Activated CD8-positive, alpha-beta memory T cell treated with anti-CD3 and anti-CD28 coated beads, Interleukin-2, amount 50 U/mL, for 4 hours (primary cell): ENCODE measurements at regions not wholly inside any gene's neighbourhood (a gene's known extent, or its start where the extent isn't known, plus 50 kb on each side); places are given as distances from the start of the nearest gene placed in this dataset.
"Not testable (repeated sequence)": the region's sequence is repeated elsewhere in the genome, so short reads cannot be mapped to it uniquely, and the experiment has no call there.

Source experiments
- DNase-seq: peaks from one replicate; pipeline ENCODE4 v3.0.0-alpha.2; 2020

DNA sequence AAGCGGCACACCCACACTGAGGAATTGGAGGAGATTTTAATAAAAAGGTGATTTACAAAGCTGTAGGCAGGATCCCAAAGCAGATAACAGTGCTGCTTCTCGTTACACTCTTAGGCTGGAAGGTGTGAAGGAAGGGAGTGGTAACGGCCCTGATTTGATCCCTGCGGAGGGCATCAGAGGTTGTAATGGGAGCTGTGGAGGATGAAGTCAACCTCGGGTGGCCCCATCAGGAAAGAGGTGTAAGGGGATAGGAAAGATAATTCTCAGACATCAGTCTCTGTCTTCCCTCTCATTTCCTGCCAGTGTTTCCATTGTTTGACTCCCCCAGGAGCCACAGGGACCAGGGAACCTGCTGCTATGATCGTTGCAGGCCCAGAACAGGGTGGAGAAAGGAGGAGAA is 245.7 kb upstream of the NOX3 start:
- no peak for DNase-seq

DNA sequence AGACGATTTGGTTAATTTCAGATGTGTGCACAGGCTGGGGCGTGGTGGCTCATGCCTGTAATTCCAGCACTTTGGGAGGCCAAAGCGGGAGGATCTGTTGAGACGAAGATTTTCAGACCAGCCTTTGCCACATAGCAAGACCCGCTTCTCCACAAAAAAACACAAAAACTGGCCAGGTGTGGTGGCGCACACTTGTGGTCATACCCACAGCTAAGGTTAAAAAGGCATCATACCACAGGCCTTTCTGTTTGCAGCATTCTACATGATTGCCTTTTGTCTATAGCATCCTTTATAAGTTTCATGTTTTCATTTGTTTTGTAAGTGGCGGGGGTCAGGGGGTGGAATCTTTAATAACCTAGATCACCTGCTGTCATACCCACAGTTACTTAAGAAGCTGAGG is 239.9 kb upstream of the NOX3 start:
- DNase-seq, result no peak

DNA sequence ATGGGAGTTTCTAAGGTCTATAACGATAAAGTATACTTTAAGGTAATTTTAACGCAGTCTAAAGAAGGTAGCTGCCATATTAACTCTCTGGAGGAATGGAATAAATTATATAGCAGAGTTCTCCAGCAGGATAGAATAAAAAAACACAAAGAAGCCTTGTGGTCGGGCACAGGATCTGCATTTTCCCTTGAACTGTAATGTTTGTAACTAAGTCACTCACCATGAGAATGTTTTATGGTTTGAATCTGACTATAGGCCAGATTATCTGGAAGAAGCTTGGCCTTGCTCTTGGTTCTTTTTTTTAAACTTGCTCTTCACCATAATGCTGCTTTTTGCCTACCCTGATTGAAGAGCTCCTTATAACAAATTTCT is 238.8 kb upstream of the NOX3 start:
- DNase-seq, result no peak

DNA sequence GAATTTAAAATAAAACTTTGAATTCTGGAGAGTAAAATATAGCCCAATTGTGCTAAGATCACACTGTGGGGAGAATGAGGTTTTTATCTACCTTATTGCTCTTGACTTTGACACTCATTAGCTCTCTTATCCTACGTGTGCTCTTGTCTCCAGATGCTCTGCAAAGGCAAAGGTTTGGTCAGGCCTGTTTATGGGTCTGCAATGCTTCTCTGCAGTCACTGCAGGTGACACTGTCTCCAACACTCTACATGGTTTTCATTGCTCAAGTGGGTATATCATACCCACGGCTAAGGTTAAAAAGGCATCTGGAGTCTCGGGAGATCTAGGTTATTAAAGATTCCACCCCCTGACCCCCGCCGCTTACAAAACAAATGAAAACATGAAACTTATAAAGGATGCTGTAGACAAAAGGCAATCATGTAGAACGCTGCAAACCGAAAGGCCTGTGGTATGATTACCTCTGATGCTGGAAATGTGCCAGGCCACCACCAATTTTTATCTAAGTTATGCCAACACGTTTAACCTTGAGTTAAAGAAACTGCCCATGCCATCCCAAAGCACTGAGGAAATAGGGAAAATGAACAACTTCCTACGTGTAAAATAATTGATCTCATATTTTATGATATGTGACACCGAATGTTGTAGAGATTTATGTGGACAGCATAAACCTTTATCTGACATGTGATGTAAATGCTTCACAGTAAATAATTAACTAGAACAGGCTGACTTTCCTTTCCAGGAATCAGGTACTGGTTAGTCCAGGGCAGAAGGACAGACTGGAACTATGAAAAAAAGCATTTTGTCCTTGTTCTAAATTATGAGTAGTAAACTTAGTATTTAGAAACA is 238.2 kb upstream of the NOX3 start:
- no peak for DNase-seq

DNA sequence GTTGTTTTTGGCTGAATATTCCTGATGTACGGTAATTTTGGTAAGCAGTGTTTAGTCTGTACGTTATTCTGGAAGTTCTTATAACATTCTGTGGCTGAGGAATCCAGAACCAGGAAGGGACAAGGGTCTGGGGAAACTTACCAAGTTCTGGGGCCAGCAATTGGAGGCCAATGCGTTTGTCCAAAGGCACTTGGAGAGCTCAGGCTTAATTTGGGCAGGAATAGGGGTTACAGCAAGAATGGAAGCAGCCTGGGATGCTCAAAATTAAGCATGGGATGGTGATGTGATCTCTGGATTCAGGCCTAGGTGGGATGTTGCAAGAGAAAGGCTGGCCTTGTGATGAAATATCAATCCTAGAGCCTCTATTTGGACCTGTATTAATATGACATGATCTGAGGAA is 235.2 kb upstream of the NOX3 start:
- no peak for DNase-seq

DNA sequence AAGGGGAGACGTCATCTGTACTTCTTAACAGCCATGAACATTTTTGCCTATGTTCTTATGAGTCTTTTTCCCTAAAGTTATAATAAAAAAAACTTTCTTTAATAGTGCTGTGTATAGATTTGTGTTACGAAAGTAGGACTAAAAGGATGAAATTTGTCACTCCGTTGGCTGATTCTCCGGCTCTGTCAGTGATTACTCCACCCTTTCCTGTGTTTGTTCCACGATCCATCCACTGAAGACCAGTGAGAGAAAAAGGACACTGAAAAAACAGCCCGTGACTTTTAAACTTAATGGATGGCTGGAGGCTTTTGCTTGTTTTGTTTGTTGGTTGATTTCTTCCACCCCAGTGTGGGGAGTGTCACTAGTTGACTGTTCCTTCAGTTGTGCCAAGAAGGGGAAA is 232.0 kb upstream of the NOX3 start:
- DNase-seq, result no peak

DNA sequence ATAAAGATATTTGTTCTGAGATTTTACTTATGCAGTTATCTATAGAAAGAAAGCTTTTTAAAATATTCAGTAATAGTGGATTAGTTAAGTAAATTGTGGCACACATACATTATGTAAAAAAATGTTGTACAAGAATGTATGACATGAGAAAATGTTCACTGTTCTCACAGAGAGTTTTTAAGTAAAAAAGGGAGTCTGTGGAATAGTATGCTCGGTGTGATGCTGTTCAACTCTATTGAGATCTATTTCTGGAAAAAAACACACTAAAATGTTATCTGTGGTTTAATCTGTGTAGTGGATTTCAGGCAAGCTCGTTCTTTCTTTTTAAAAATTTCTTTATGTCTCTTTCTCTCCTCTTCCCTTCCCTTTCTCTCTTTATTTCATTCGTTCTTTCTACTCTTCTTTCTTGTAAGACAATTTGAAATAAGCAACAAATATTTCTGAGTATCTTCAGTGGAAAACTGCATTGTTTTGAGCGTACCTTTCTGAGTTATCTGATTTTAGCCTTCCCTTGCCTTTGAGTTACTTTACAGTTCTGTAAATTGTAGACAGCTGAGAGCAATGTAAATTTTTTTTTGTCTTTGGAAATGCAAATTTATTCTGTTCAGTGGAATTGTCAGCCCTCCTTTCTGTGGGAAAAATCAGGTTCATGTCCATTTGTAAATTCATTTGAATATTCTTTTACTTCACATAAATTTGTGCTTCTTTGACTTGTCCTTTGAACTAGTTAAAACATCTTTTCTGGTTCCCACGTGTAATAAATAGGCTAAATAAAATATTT is 229.0 kb upstream of the NOX3 start:
- DNase-seq, result no peak

DNA sequence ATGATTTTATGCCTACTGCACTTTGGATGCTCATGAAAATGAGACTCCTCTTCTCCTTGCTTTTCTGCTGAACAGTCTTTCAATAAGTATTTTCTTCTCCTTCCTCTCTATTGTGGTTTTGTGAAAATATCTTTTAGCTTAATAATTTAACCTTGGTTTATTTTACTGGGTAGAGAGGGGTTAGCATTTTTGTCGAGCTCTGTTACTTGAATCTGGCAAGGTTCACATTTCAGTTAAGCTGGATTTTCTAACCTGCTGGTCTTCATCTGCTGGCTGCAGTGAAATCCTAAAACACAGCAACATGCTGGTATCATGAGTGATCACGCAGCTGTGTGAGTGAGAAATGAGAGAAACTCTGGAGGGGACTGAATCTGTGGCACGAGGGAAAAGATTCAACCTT is 222.7 kb upstream of the NOX3 start:
- DNase-seq, result no peak

DNA sequence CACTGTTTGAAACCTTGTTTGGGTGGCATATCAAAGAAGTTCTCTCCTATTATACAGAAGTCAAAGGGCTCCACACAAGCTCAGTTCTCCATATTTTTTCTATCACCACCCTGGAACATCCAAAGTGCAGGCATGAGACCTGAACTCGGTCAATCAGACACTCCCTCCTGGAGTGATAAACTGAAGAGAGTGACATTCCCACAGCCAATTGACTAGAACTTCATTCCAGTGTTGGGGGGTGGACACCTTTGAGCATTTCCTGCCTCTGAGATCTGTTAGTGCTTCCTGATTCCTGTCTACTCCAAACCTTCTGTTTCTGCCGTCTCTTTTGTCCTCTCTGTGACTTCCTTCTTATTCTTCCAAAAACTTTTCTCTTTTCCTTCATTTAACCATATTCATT is 220.7 kb upstream of the NOX3 start:
- no peak for DNase-seq

DNA sequence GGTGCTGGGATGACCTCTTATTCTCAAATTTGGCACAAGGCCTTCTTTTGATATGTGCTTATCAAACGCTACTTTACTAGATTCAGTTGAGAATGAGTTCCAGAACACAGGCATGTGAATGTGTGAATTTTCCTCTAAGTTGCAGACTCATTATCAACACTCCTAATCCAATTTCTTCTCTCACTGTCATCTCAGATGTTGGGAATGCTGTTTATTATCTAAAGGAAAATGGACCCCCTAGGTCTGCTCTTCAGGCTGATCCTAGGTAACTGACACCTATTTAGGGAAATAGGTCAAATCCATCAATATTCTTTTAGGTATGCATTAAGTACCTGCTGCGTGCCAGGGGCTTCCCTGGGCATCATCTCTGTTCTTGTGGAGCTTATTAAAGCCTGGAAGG is 215.0 kb upstream of the NOX3 start:
- no peak for DNase-seq

DNA sequence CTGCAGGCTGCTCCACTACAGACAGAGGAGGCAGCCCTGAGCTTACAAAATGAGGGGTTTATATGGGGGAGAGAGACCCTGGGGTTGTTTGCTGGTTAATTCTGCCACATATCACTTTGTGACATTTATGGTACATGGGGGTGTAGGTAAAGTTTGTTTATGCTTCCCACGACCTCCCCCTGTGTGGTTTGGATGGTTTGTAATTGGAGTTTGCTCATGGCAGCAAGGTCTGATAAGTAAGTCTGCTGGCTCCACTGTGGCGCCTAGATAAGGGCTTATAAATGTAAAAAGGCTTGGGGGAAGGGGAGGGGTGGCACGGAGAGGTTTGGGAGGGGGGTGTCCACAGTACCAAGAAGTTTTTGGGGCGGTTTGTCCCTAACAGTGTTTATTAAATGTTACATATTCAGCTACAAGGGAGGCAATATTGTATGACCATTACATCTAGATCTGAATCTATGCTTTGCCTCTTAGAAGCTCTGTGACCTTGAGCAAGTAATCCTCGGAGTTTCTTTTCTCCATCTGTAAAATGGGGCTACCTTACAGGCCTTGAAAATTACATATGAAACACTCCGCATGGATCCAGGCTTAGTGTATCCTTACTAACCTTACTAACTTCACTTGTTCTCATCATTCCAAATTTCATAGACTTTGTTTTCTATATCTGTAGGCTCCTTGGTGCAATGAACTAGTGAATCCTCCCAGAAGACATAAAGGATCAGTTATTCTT is 204.8 kb upstream of the NOX3 start:
- DNase-seq, result no peak

DNA sequence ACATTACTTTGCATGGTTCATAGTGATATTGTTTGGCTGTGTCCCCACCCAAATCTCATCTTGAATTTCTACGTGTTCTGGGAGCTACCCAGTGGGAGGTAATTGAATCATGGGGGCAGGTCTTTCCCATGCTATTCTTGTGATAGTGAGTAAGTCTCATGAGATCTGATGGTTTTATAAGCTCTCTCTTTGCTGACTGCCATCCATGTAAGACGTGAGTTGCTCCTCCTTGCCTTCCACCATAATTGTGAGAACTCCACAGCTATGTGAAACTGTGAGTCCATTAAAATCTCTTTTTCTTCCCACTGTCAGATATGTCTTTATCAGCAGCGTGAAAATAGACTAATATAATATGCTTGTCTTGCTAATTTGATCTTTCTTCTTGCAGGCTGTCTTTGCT is 200.4 kb upstream of the NOX3 start:
- DNase-seq, result no peak

DNA sequence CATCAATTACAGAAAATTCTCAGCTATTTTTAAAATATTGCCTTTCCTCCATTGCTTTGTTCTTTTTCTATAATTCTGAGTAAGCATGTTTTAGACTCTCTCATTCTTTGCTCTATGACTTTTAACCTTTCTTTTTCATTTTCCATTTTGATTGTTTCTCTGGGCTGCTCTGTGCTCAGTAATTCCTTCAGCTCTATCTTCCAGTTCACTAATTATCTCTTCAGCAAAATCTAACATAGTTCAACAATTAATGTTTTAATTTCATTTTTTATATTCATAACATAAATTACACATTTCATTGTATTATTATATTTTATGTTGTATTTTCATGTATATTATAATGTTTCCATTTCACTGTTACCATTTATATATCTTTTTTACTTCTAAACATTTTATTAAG is 198.8 kb upstream of the NOX3 start:
- DNase-seq, result no peak

DNA sequence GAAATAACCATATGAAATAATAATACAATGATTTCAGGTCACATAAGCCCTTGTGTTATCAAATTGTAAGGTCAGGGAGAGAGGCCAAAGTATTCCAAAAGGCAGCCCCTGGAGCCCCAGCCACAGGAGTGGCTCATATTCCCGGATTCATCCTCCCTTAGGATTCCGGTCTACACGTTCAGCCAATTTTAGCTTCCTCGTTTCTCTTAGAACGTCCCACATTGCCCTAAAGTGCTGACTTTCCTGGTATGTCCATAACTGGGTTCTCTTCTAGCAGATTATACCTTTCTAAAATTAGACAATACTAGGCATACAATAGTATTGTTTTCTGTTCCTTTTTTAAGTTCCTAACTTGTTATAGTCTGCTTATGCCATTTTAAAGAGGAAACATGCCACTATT is 192.7 kb upstream of the NOX3 start:
- DNase-seq, result no peak

DNA sequence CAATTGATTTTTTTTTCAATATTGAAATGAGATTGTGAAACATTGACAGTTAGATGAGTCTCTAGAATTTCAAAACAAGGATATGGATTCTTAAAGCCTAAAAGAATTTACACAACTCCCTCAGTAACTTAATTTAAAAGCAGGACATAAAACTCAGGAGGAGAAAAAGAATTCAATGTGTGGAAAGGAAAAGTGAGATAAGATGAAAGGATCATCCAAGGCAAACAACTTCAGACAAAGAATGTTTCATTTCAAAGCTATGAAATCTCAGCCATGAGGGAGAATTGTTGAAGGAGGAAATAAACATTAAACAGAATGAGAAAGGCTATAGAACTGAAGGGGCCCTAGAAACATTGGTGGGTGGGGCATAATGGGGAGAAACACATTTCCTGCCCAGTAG is 191.7 kb upstream of the NOX3 start:
- DNase-seq, result no peak

DNA sequence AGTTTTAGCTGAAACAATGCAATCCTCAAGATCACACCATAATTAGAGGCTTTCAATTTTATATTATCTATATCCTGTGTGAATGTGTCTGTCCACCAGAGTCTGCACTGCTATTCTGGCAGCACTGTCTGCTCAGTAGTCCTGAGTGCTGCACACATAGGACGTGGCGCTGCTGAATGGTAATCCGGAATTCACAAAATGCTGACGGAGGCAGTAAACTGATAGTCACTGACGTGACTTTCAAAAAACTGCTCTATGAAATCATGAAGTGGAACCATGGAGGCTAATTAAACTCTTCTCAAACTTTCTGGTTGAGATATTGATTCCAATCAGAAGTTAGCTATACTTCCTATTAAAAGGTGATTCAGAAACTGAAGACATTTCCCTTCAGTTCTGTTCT is 190.8 kb upstream of the NOX3 start:
- DNase-seq, result no peak

DNA sequence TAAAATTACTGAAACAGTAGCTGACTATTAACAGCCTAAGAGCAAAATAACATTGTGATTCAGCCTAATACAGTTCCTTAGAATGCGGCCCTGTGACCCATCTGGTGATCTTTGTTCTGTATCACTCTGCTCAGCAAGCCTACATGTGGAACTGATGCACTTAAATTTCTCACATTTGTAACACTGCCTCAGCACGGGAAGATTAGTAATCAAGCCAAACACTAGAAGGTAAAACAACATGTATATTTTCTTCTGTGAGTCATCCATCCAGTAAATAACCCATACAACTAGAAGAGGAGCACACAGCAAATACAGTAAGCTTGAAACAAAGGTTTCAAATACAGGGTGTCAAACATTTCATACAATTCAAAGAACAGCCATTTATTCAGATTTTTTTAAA is 189.7 kb upstream of the NOX3 start:
- no peak for DNase-seq

DNA sequence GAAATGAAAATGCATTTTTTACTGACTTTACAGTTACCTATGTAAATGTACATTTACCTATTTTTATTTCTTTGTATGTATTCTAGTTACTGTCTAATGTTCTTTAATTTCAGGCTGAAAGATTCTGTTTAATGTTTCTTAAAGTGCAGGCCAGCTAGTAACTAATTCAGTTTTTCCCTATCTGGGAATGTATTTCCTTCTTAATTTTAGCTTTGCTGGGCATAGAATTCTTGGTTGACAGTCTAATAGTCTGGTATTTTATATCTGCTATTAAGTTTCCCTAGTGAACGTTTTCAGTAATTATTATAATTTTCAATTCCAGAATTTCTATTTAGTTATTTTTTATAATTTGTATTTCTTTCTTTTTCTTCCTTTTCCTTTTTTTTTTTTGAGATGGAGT is 186.0 kb upstream of the NOX3 start:
- no peak for DNase-seq

DNA sequence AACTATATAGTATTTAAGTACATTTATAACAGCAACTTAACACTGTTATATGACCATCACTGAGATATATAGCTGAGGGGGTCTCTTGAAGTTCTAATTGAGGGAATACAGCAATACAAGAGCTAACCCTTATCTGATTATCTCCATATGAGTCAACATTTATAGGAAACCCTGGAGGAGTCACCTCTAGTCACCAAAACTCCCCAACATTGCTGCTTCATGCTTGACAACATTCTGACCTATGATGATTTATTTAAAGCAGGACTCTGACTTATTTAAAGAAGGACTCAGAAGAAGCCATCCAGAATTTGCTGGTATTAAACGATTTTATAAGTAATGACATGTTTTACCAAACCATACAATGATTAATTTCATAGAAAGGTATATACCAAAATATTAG is 182.6 kb upstream of the NOX3 start:
- no peak for DNase-seq

DNA sequence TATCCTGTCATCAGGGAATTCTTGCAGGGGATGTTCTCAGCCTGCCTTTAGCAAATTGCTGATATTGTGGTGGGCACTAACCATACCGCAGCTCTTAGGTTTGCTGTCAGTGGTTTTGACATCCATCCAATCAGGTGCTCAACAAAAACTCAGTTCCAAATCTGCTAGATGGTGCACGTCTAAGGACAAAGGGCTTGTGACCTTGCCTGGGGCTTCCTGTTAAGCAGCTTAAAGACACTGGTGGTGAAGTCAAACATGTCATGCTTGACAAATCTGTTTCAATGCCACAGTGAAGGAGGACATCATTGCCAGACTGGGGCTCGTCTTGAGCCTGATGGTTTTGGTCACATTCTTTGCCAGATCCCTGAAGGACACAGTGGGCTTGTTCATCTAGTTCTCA is 179.8 kb upstream of the NOX3 start:
- DNase-seq, result no peak

DNA sequence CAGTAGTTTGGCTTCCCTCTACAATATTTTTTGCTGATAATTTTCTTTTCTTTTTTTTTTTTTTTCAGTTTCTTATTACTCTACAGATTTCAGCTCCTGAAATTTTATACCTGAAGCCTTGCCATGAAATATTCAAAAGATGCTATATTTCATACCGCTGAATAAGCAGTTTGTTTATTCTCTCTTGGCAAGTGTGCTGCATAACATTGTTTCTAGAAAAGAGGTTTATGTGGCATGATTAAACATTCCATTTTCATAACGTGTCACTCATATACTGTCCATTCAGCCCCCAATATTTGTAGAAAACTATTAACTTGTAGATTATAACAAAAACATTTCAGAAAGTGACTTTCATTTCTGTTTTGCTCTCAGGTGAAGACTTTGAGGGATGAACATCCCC is 174.4 kb upstream of the NOX3 start:
- no peak for DNase-seq

DNA sequence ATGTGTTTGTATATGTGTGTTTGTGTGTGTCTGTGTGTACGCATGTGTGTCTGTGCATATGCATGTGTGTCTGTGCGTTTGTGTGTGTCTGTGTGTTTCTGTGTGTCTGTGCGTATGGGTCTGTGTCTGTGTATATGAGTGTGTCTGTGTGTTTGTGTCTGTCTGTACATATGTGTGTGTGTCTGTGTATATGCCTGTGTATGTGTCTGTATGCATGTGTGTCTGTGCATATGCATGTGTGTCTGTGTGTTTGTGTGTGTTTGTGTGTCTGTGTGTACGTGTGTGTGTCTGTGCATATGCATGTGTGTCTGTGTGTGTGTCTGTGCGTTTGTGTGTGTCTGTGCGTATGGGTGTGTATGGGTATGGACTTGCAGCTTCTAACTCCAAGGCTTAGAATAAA is 174.0 kb upstream of the NOX3 start:
- DNase-seq, result no peak

DNA sequence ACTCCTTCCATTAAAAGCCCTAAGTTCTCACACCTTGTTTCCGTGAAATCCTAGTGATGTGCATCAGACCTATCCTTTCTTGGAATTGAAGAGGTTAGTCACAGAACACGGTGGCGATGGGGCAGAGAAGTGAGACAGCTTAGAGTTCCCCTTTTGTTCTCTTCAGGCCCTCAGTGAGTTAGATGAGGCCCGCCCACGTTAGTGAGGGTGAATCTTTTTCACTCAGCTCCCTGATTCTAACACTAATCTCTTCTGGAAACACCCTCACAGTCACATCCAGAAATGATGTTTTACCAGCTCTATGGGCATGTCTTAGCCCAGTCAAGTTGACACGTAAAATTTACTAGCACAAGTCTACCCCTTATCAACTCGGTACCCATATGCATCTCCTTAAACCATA is 172.7 kb upstream of the NOX3 start:
- DNase-seq, result no peak

DNA sequence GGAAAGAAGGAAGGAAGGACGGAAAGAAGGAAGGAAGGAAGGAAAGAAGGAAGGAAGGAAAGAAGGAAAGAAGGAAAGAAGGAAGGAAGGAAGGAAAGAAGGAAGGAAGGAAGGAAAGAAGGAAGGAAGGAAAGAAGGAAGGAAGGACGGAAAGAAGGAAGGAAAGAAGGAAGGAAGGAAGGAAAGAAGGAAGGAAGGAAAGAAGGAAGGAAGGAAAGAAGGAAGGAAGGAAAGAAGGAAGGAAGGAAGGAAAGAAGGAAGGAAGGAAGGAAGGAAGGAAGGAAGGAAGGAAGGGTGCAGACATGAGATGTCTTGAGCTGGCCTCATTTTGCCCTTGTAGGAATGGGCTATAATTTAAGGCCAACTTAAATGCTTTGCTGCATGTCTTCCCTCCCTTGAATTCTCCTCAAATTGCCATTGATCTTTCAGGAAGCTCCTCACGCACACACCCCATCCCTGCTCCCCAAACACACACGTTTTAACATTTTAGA is 172.1 kb upstream of the NOX3 start:
- not testable (repeated sequence) for DNase-seq
